ENCODE measurements at regions not wholly inside any gene's neighbourhood (a gene's known extent, or its start where the extent isn't known, plus 50 kb on each side); places are given as distances from the start of the nearest gene placed in this dataset.

DNA sequence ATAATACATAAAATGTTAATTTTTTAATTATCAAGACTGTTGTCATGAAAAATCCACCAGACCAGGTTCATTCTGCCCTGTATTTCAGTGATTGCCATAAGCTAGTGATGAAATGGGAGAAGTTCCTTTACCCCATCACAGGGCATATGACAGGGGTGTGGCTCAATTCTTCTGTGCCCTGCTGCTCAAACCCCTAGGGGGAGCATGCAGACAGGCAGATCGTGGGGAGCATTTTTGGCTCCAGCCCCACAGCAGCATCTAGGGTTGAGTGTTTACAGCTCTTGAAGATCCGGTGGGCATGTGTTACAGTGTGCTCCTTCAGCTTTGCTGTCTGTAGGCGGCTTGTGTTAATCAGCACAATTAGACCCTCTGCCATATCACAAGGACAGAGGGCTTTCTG is 700.7 kb downstream of the PCDH18 start:
- Histone ChIP-seq H3K4me3 (ENCODE audit: low read depth, low read length) (no peak overlapping the region), H3K9me3 (ENCODE audit: control insufficient read depth, insufficient read depth, low read depth, low read length) (no peaks in the 10 kb centered on the region), H3K36me3 (ENCODE audit: control insufficient read depth in 2 of 2, insufficient read depth in 1 of 2, low read length in 2 of 2) (no peaks in the 10 kb centered on the region), H3K4me1 (ENCODE audit: control insufficient read depth, insufficient read depth, low read length) (no peaks in the 10 kb centered on the region), H3K27ac (ENCODE audit: extremely low read depth, low read depth, low read length) (no peak overlapping the region)
- POLR2A ChIA-PET, result no interaction called here
- CTCF ChIA-PET, result interaction anchor here (0.6 kb wide), 1 partner anchor 163 kb away, joined by 4 read pairs; no protein-coding TSS in a partner anchor
- no peak for TF ChIP-seq ZNF211 (tag by site-specific recombination; IDR thresholded peaks at IDR 0.05; ENCODE audit: low read depth)
- TF ChIP-seq ZNF48 (tag by site-specific recombination; IDR thresholded peaks at IDR 0.05), result no peak
- TF ChIP-seq, protein P1, sequence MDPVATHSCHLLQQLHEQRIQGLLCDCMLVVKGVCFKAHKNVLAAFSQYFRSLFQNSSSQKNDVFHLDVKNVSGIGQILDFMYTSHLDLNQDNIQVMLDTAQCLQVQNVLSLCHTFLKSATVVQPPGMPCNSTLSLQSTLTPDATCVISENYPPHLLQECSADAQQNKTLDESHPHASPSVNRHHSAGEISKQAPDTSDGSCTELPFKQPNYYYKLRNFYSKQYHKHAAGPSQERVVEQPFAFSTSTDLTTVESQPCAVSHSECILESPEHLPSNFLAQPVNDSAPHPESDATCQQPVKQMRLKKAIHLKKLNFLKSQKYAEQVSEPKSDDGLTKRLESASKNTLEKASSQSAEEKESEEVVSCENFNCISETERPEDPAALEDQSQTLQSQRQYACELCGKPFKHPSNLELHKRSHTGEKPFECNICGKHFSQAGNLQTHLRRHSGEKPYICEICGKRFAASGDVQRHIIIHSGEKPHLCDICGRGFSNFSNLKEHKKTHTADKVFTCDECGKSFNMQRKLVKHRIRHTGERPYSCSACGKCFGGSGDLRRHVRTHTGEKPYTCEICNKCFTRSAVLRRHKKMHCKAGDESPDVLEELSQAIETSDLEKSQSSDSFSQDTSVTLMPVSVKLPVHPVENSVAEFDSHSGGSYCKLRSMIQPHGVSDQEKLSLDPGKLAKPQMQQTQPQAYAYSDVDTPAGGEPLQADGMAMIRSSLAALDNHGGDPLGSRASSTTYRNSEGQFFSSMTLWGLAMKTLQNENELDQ (tag by site-specific recombination; IDR thresholded peaks at IDR 0.05; ENCODE audit: low read depth), result no peak
- TF ChIP-seq ZNF132 (tag by site-specific recombination; IDR thresholded peaks at IDR 0.05; ENCODE audit: borderline replicate concordance), result no peak
- no peak for TF ChIP-seq ZNF792 (tag by site-specific recombination; IDR thresholded peaks at IDR 0.05)
- no peak for TF ChIP-seq ZNF560 (tag by site-specific recombination; IDR thresholded peaks at IDR 0.05; ENCODE audit: borderline replicate concordance)
- TF ChIP-seq IKZF3 (tag by site-specific recombination; IDR thresholded peaks at IDR 0.05), result no peak
- no peak for TF ChIP-seq ZNF548 (tag by site-specific recombination; IDR thresholded peaks at IDR 0.05)
- no peak for TF ChIP-seq ZNF701 (tag by site-specific recombination; IDR thresholded peaks at IDR 0.05)
- TF ChIP-seq HOXA7 (CRISPR knock-in tag; IDR thresholded peaks at IDR 0.05; ENCODE audit: borderline replicate concordance), result no peak
- TF ChIP-seq, protein P2, sequence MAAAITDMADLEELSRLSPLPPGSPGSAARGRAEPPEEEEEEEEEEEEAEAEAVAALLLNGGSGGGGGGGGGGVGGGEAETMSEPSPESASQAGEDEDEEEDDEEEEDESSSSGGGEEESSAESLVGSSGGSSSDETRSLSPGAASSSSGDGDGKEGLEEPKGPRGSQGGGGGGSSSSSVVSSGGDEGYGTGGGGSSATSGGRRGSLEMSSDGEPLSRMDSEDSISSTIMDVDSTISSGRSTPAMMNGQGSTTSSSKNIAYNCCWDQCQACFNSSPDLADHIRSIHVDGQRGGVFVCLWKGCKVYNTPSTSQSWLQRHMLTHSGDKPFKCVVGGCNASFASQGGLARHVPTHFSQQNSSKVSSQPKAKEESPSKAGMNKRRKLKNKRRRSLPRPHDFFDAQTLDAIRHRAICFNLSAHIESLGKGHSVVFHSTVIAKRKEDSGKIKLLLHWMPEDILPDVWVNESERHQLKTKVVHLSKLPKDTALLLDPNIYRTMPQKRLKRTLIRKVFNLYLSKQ (tag by site-specific recombination; IDR thresholded peaks at IDR 0.05; ENCODE audit: borderline replicate concordance), result no peak
- TF ChIP-seq ZNF664 (tag by site-specific recombination; IDR thresholded peaks at IDR 0.05), result no peak
- TF ChIP-seq ZNF670 (tag by site-specific recombination; IDR thresholded peaks at IDR 0.05; ENCODE audit: low read depth), result no peak
- TF ChIP-seq ZNF514 (tag by site-specific recombination; IDR thresholded peaks at IDR 0.05), result no peak
- TF ChIP-seq, protein P3, sequence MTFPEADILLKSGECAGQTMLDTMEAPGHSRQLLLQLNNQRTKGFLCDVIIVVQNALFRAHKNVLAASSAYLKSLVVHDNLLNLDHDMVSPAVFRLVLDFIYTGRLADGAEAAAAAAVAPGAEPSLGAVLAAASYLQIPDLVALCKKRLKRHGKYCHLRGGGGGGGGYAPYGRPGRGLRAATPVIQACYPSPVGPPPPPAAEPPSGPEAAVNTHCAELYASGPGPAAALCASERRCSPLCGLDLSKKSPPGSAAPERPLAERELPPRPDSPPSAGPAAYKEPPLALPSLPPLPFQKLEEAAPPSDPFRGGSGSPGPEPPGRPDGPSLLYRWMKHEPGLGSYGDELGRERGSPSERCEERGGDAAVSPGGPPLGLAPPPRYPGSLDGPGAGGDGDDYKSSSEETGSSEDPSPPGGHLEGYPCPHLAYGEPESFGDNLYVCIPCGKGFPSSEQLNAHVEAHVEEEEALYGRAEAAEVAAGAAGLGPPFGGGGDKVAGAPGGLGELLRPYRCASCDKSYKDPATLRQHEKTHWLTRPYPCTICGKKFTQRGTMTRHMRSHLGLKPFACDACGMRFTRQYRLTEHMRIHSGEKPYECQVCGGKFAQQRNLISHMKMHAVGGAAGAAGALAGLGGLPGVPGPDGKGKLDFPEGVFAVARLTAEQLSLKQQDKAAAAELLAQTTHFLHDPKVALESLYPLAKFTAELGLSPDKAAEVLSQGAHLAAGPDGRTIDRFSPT (tag by site-specific recombination; IDR thresholded peaks at IDR 0.05), result no peak
- TF ChIP-seq KLF1 (tag by site-specific recombination; IDR thresholded peaks at IDR 0.05), result no peak
- TF ChIP-seq, protein P4, sequence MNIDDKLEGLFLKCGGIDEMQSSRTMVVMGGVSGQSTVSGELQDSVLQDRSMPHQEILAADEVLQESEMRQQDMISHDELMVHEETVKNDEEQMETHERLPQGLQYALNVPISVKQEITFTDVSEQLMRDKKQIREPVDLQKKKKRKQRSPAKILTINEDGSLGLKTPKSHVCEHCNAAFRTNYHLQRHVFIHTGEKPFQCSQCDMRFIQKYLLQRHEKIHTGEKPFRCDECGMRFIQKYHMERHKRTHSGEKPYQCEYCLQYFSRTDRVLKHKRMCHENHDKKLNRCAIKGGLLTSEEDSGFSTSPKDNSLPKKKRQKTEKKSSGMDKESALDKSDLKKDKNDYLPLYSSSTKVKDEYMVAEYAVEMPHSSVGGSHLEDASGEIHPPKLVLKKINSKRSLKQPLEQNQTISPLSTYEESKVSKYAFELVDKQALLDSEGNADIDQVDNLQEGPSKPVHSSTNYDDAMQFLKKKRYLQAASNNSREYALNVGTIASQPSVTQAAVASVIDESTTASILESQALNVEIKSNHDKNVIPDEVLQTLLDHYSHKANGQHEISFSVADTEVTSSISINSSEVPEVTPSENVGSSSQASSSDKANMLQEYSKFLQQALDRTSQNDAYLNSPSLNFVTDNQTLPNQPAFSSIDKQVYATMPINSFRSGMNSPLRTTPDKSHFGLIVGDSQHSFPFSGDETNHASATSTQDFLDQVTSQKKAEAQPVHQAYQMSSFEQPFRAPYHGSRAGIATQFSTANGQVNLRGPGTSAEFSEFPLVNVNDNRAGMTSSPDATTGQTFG (tag by site-specific recombination; IDR thresholded peaks at IDR 0.05; ENCODE audit: borderline replicate concordance), result no peak
- no peak for TF ChIP-seq ZBTB1 (tag by site-specific recombination; IDR thresholded peaks at IDR 0.05)
- TF ChIP-seq, protein P5, sequence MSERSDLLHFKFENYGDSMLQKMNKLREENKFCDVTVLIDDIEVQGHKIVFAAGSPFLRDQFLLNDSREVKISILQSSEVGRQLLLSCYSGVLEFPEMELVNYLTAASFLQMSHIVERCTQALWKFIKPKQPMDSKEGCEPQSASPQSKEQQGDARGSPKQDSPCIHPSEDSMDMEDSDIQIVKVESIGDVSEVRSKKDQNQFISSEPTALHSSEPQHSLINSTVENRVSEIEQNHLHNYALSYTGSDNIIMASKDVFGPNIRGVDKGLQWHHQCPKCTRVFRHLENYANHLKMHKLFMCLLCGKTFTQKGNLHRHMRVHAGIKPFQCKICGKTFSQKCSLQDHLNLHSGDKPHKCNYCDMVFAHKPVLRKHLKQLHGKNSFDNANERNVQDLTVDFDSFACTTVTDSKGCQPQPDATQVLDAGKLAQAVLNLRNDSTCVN (tag by site-specific recombination; optimal IDR thresholded peaks at IDR 0.05), result no peak
- no peak for TF ChIP-seq ZNF292 (tag by site-specific recombination; IDR thresholded peaks at IDR 0.05; ENCODE audit: borderline replicate concordance, low read depth)
